HG03103 (cell line): ENCODE measurements at regions not wholly inside any gene's neighbourhood (a gene's known extent, or its start where the extent isn't known, plus 50 kb on each side); places are given as distances from the start of the nearest gene placed in this dataset.

ENCODE experiments used
- ATAC-seq: cut with Tn5 transposase; IDR thresholded peaks from one replicate; pipeline ENCODE4 v1.9.1; 2021; ENCODE audit warnings: low read depth; ENCODE audit not compliant: unreplicated experiment

- ATAC-seq = peak; percentile 60
These were observed 230.8 kb downstream of the BCAS1 start for GRCh38 chr20:53839423-53840176.

DNA sequence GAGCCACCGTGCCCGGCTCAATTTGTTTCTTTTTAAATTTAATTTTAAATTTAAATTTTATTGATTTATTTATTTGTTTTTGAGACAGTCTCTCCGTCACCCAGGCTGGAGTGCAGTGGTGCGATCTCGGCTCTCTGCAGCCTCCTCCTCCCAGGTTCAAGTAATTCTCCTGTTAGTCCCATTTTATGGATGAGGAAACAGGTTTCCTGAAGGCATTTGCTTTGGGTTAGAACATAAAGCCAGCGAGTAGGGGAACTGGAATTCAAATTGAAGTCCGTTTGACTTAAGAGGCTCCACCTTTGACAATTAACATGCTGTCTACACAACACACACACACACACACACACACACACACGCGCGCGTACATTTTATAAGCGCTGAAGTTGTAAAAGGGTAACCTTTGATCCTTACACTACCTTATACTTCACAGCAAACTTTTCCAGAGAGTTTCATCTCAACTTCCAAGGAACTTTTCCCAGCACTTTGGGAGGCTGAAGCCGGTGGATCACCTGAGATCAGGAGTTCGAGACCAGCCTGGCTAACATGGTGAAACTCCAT, 232.0 kb downstream of the BCAS1 start:
- ATAC-seq = no peak

DNA sequence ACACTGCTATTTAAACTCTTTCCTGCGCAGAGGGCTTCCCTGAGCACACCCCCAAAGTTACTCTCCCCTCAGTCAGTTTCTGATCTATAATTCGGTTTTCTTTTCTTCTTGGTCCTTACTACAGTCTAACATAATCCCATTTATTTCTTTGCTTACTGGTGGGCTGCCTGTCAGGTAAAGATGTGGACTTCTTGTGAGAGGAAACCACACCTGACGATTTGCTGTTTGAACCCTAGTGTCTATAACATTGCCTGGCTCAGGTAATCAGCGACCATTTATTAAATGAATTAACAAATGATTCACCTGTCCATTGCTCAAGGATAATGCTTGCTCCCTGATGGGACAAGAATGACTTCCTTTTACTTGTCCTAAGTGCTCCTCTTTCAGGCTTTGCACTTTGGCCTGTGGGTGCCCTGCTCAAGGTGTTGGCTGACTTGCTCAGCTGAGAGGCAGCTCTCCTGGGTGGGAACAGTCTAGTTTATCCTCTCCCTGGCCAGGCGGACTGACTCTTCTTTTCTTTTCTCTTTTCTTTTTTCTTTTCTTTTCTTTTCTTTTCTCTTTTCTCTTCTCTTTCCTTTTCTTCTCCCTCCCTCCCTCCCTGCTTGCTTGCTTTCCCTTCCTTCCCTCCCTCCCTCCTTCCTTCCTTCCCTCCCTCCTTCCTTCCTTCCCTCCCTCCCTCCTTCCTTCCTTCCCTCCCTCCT, 233.1 kb downstream of the BCAS1 start:
- no peak for ATAC-seq

DNA sequence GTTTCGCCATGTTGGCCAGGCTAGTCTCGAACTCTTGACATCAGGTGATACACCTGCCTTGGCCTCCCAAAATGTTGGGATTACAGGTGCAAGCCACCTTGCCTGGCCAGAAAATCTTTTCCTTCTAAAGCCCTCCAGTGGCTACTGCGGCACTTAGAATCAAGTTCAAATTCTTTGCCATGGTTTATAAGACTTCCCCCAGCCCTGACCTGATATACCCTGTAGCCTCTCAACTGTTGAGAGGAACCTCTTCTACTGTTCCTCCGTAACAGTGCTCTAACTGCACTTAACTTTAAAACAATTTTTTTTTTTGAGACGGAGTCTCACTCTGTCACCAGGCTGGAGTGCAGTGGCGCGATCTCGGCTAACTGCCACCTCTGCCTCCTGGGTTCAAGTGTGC, 235.6 kb downstream of the BCAS1 start:
- ATAC-seq = no peak

- no peak for ATAC-seq
These were observed 236.3 kb downstream of the BCAS1 start for GRCh38 chr20:53834062-53834442.

- no peak for ATAC-seq
These were observed 236.9 kb downstream of the BCAS1 start for GRCh38 chr20:53833333-53834061.

- no peak for ATAC-seq
These were observed 237.9 kb downstream of the BCAS1 start for GRCh38 chr20:53832499-53832898.

DNA sequence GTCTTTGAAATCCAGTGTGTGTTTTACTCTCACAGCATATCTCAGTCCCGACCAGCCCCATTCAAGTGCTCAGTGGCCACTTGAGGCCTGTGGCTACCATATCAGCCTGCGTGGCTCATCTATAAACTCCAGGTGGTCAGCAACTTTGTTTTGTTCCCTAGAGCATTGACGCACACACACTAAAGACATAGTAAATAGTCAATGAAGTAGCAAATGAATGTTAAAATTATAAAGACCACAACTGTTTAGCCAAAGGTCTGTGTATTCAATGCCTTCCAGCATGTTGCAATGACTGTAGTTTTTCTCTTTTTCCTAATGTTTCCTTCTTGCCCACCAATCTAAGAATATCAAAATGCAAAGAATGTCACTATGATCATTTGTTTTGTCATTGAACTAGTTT, 238.2 kb upstream of the ZNF217 start:
- no peak for ATAC-seq

- no peak for ATAC-seq
These were observed 237.6 kb upstream of the ZNF217 start for GRCh38 chr20:53831228-53831627.

DNA sequence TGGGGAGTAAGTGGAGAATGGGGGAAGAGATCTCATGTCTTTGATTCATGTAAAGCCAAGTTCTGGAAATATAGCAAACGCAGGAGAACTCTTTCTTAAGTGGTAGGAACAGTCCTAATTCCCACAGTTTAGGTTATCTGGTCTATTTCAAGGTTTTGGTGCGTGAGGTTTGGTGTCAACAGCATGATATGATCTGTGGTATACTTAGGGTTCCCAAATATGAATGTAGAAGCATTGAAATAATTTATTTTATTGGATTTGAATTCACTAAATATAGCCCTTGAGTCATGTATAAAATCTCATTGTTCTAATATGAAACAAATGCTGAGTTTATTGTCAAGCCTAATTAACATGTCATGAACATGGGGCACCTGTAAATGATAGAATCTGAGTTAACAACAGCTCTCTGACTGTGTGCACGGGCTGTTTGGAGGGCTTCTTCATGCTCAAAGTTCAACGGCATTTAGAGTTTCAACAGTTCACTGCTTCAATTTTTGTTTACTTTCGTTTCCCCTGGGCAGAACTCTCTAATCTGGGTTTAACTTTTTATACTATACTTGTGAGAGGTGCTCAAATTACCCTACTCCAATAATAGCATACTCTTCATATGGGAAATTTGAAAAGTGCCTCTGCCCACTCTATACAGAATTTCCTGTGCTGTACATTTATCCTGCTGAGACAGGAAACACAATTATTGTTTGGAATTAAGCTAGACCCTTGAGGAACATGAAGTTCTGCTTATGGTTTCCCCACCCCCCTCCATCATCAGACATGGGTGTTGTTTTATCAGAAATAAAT, 236.3 kb upstream of the ZNF217 start:
- ATAC-seq = peak; percentile 40

GRCh38 chr20:53829255-53829723, 235.7 kb upstream of the ZNF217 start:
- no peak for ATAC-seq

DNA sequence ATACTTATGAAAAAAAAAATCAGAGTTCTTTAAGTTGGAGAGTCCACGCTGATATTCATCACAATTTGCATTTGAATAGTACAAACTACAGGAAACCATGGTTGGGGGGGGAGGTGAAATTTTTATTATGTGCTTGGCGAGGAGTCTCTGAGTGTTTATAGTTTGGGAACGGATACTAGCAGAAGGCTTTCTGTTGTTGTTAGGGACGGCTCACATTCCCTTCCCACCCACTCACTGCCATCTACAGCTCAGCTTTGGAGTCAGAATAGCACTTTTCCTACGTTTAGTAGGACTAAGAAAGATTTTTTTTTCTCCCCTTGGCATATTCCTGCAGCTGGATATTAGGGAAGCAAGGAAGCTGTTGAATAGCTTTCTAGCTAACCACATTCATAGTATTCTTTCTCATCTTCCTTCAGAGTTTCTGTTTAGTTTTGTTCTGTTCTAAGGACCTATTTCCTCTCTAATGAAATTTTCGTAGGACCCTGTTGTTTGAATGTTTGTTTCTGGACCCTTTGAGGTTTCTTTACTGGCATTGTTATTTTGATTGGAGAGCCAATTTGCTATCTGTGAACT, 235.1 kb upstream of the ZNF217 start:
- no peak for ATAC-seq

DNA sequence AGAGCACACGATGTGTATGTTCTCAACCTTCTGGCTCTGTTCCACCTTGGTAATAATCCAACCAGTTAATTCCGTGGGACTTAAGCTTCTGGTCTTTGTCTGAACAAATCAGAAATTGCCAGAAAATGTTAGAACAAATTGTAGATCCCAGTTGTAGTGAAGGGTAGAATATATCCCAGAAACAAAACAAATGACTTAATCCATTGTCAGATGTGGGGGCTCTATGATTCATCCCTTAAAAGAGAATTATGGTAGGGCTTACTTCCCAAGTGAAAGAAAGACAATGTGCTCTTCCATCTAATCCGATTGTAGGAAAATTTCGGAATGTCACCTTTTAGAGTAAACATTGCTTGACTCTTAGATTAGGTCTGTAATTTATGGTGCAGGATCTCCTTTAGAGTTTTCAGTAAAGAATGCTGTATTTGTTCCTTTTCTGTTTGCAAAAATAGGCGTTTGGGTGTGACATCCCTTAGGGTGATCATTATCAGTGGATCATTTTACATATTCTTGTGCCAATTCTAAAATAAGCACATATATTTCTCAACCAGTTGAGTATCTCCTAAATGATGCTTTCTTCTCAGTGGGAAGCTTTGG, 234.5 kb upstream of the ZNF217 start:
- no peak for ATAC-seq

DNA sequence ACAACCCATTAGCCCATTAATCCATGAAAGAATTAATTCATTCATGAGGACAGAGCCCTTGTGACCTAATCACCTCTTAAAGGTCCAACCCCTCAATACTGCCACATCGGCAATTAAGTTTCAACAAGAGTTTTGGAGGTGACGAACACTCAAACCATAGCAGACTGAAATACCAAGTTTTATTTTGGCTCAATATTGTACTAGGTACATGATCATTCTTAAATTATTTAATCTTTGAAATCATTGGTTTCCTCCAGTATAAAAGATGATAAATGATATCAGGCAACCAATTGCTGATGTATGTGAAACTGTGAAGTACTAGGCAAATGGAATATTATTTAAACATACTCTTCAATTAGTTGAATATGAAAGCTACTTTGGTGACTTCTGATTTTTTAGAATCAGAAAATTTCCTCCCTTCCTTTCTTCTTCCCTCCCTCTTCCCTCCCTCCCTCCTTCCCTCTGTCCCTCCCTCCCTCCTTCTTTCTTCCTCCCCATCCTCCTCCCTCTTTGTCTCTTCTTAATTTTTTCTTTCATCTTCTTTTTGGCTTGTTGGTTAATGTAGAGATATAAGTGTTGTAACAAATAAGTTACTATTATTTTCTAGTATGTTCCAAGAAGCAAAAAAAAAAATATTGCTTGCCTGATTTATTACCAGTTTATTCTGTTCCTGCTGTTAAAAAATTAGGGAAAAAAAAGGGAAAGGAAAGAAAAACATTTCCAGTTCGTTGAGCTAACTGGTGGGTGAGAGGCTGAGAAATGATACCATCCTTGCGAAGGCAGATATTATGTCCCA, 233.9 kb upstream of the ZNF217 start:
- no peak for ATAC-seq

DNA sequence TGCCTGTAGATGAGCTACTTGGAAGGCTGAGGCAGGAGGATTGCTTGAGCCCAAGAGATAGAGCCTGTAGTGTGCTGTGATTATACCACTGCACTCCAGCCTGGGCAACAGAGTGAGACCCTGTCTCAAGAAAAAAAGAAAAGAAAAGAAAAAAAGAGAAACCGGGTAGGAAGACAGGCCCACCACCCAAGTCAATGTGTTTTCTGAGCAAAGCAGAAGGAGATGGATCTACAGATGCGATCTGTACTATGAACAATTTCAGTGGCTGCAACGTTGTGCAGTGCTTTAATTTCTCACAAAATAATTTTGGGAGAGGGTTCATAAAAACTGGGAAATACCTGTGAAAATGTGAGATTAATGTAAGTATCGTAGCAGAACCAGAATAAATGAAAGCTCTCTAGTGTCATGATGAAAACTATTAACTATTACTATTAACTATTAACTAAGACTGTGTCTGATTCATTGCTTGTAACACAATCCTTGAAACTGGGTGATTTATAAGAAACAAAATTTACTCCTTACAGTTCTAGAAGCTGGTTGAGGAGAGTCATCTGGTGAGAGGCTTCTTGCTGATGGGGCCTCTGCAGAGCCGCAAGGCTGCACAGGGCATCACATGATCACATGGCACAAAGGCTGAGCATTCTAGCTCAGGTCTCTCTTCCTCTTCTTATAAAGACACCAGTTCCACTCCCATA, 233.1 kb upstream of the ZNF217 start:
- ATAC-seq = peak; percentile 65

GRCh38 chr20:53826090-53826489, 232.5 kb upstream of the ZNF217 start:
- ATAC-seq = no peak

DNA sequence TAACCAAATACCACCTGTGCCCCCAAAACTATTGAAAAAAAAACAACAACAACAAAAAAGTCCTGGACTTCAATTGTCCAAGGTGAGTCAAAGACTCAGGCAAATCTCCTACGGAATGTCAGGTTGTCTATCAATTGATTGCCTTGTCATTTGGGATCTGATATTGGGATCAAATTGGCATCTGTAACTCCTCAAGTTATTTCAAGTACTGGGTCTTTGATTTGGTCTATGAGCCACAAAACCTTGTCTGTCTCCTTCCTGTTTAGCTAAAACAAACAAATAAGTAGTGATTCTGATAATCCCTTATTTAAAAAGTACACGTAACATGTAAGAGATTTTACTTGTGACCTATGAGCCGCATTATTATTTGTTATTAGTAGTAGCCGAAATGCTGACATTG, 231.6 kb upstream of the ZNF217 start:
- no peak for ATAC-seq

- no peak for ATAC-seq
These were observed 231.1 kb upstream of the ZNF217 start for GRCh38 chr20:53824779-53825178.
